ENCODE measurements at regions not wholly inside any gene's neighbourhood (a gene's known extent, or its start where the extent isn't known, plus 50 kb on each side); places are given as distances from the start of the nearest gene placed in this dataset.

DNA sequence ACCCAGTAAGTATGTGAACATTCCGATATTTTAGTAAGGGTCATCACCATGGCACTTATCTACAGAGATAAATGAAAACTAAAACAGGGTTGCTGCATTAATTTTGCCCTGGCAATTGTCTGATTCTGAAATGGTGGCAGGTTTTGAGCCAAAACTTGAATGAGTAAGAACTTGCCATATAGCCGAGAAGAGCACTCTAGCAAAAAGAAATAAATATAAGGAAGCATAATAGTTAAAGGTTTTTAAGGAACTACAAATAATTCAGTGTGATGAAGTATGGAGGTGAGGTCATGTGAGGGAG lies 68.5 kb upstream of the BTN3A2 start:
- no peaks in the 10 kb centered on the region for H3K9me2 ChIP-seq (ENCODE audit: insufficient read depth, low read length)
- H3K4me3 ChIP-seq (ENCODE audit: low read length): no peak overlapping the region
- no peaks in the 10 kb centered on the region for H3K9me3 ChIP-seq (ENCODE audit: low read length)
- H3K9ac ChIP-seq (ENCODE audit: low read length): no peak overlapping the region
- no peaks in the 10 kb centered on the region for H4K20me1 ChIP-seq (ENCODE audit: insufficient read depth)
- H3K36me3 ChIP-seq (ENCODE audit: insufficient read depth, low read length): no peaks in the 10 kb centered on the region
- H3K27me3 ChIP-seq (ENCODE audit: insufficient read depth, low read depth, low read length): no peaks in the 10 kb centered on the region
- H3K4me2 ChIP-seq (ENCODE audit: low read length): no peak overlapping the region
- H3K79me2 ChIP-seq (replicated peaks; ENCODE audit: insufficient read depth, low read length): no peaks in the 10 kb centered on the region
- TF ChIP-seq, protein P1, sequence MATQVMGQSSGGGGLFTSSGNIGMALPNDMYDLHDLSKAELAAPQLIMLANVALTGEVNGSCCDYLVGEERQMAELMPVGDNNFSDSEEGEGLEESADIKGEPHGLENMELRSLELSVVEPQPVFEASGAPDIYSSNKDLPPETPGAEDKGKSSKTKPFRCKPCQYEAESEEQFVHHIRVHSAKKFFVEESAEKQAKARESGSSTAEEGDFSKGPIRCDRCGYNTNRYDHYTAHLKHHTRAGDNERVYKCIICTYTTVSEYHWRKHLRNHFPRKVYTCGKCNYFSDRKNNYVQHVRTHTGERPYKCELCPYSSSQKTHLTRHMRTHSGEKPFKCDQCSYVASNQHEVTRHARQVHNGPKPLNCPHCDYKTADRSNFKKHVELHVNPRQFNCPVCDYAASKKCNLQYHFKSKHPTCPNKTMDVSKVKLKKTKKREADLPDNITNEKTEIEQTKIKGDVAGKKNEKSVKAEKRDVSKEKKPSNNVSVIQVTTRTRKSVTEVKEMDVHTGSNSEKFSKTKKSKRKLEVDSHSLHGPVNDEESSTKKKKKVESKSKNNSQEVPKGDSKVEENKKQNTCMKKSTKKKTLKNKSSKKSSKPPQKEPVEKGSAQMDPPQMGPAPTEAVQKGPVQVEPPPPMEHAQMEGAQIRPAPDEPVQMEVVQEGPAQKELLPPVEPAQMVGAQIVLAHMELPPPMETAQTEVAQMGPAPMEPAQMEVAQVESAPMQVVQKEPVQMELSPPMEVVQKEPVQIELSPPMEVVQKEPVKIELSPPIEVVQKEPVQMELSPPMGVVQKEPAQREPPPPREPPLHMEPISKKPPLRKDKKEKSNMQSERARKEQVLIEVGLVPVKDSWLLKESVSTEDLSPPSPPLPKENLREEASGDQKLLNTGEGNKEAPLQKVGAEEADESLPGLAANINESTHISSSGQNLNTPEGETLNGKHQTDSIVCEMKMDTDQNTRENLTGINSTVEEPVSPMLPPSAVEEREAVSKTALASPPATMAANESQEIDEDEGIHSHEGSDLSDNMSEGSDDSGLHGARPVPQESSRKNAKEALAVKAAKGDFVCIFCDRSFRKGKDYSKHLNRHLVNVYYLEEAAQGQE (IDR thresholded peaks at IDR 0.05; ENCODE audit: borderline replicate concordance): no peak
- TF ChIP-seq RAD21 (conservative IDR thresholded peaks at IDR 0.05) (no peak), POLR2AphosphoS5 (IDR thresholded peaks at IDR 0.05) (no peak), TAF1 (IDR thresholded peaks at IDR 0.05; ENCODE audit: low read depth) (no peak), SMC3 (conservative IDR thresholded peaks at IDR 0.05; ENCODE audit: poor library complexity) (no peak), EP300 (conservative IDR thresholded peaks at IDR 0.05; ENCODE audit: poor library complexity, severe bottlenecking) (no peak), EZH2 (IDR thresholded peaks at IDR 0.05; ENCODE audit: borderline replicate concordance, insufficient read depth, low read length, poor library complexity, severe bottlenecking) (no peak), MXI1 (conservative IDR thresholded peaks at IDR 0.05; ENCODE audit: poor library complexity, severe bottlenecking) (no peak)
- TF ChIP-seq, protein P2, sequence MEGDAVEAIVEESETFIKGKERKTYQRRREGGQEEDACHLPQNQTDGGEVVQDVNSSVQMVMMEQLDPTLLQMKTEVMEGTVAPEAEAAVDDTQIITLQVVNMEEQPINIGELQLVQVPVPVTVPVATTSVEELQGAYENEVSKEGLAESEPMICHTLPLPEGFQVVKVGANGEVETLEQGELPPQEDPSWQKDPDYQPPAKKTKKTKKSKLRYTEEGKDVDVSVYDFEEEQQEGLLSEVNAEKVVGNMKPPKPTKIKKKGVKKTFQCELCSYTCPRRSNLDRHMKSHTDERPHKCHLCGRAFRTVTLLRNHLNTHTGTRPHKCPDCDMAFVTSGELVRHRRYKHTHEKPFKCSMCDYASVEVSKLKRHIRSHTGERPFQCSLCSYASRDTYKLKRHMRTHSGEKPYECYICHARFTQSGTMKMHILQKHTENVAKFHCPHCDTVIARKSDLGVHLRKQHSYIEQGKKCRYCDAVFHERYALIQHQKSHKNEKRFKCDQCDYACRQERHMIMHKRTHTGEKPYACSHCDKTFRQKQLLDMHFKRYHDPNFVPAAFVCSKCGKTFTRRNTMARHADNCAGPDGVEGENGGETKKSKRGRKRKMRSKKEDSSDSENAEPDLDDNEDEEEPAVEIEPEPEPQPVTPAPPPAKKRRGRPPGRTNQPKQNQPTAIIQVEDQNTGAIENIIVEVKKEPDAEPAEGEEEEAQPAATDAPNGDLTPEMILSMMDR (IDR thresholded peaks at IDR 0.05; ENCODE audit: poor library complexity, severe bottlenecking): no peak
- H3F3A ChIP-seq (ENCODE audit: insufficient read depth, low read length, poor library complexity, severe bottlenecking): no peaks in the 10 kb centered on the region
- no peak overlapping the region for H3K27ac ChIP-seq (ENCODE audit: low read length)
- no peak overlapping the region for H2AFZ ChIP-seq (ENCODE audit: low read depth, low read length)

GRCh38 chr6:26296857-26297648 lies 67.9 kb upstream of the BTN3A2 start:
- Histone ChIP-seq H3K27me3 (ENCODE audit: insufficient read depth, low read depth, low read length) (no peaks in the 10 kb centered on the region), H3K4me2 (ENCODE audit: low read length) (no peak overlapping the region), H4K20me1 (ENCODE audit: insufficient read depth) (no peaks in the 10 kb centered on the region), H3K9ac (ENCODE audit: low read length) (no peak overlapping the region), H3K27ac (ENCODE audit: low read length) (no peak overlapping the region), H3K4me3 (ENCODE audit: low read length) (no peak overlapping the region), H3K9me3 (ENCODE audit: low read length) (no peaks in the 10 kb centered on the region), H2AFZ (ENCODE audit: low read depth, low read length) (no peak overlapping the region), H3K79me2 (replicated peaks; ENCODE audit: insufficient read depth, low read length) (no peaks in the 10 kb centered on the region), H3K36me3 (ENCODE audit: insufficient read depth, low read length) (no peaks in the 10 kb centered on the region), H3F3A (ENCODE audit: insufficient read depth, low read length, poor library complexity, severe bottlenecking) (no peaks in the 10 kb centered on the region), H3K9me2 (ENCODE audit: insufficient read depth, low read length) (no peaks in the 10 kb centered on the region)
- TF ChIP-seq, protein P1 (IDR thresholded peaks at IDR 0.05; ENCODE audit: borderline replicate concordance): no peak
- TF ChIP-seq TAF1 (IDR thresholded peaks at IDR 0.05; ENCODE audit: low read depth) (no peak), RAD21 (conservative IDR thresholded peaks at IDR 0.05) (no peak), SMC3 (conservative IDR thresholded peaks at IDR 0.05; ENCODE audit: poor library complexity) (no peak)
